ENCODE measurements at regions not wholly inside any gene's neighbourhood (a gene's known extent, or its start where the extent isn't known, plus 50 kb on each side); places are given as distances from the start of the nearest gene placed in this dataset.

DNA sequence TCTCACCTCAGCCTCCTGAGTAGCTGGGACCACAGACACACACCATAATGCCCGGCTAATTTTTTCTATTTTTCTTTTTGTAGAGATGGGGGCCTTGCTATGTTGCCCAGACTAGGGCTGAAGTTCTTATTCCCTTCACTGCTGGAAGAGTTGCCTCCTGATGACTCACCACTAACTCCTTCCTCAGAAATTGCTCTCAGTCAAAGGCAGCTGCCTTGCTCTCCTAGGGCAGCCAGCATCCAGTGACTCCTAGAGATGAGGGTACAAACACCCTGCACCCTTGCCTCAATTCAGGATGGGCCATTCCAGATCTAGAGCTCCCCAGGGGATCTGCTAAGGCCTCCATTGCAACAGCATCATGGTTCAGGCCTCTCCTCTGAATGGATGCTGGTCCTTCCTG lies 54.0 kb upstream of the RASSF8 start:
- DNase-seq: no peak
- H3K9me3 ChIP-seq: no peaks in the 10 kb centered on the region
- TF ChIP-seq POLR2A (IDR thresholded peaks at IDR 0.05): no peak
- TF ChIP-seq, protein P1, sequence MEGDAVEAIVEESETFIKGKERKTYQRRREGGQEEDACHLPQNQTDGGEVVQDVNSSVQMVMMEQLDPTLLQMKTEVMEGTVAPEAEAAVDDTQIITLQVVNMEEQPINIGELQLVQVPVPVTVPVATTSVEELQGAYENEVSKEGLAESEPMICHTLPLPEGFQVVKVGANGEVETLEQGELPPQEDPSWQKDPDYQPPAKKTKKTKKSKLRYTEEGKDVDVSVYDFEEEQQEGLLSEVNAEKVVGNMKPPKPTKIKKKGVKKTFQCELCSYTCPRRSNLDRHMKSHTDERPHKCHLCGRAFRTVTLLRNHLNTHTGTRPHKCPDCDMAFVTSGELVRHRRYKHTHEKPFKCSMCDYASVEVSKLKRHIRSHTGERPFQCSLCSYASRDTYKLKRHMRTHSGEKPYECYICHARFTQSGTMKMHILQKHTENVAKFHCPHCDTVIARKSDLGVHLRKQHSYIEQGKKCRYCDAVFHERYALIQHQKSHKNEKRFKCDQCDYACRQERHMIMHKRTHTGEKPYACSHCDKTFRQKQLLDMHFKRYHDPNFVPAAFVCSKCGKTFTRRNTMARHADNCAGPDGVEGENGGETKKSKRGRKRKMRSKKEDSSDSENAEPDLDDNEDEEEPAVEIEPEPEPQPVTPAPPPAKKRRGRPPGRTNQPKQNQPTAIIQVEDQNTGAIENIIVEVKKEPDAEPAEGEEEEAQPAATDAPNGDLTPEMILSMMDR (IDR thresholded peaks at IDR 0.05): no peak
- intact Hi-C loops (cut with DNase I): no loop called here
- ATAC-seq: no peak
- H3K4me3 ChIP-seq: no peak overlapping the region
- H3K27ac ChIP-seq: no peak overlapping the region
- H3K4me1 ChIP-seq: no peaks in the 10 kb centered on the region
- H3K27me3 ChIP-seq: no peaks in the 10 kb centered on the region
- H3K36me3 ChIP-seq: no peaks in the 10 kb centered on the region
- 92 to 100% (median 94%) methylated on average over 1 of the region's 1 CpG for WGBS, 4 donors

GRCh38 chr12:25906651-25907340 lies 51.7 kb upstream of the RASSF8 start:
- Histone ChIP-seq H3K36me3 (no peaks in the 10 kb centered on the region), H3K9me3 (peaks cover 0 to 3% (median 0%) of the 10 kb centered on the region in 12 donors), H3K27ac (no peak overlapping the region), H3K27me3 (no peaks in the 10 kb centered on the region), H3K4me1 (no peaks in the 10 kb centered on the region), H3K4me3 (no peak overlapping the region)
- TF ChIP-seq, protein P1 (IDR thresholded peaks at IDR 0.05): no peak
- no peak for TF ChIP-seq POLR2A (IDR thresholded peaks at IDR 0.05)
- intact Hi-C loops (cut with DNase I): no loop called here
- DNase-seq: no peak
- 84 to 92% (median 90%) methylated on average over 2 of the region's 2 CpGs for WGBS, 4 donors
- ATAC-seq: no peak

Small RNAs in the stretch of these regions (microRNA-seq; reads per million reads assigned to microRNA genes)
- gene MIR4302: 0 reads per million in 4 donors

All from heart left ventricle (tissue), 16 donors.